ENCODE measurements at regions not wholly inside any gene's neighbourhood (a gene's known extent, or its start where the extent isn't known, plus 50 kb on each side); places are given as distances from the start of the nearest gene placed in this dataset.

GRCh38 chr5:53366245-53366644 lies 114.2 kb upstream of the FST start:
- TF ChIP-seq CTCF (conservative IDR thresholded peaks at IDR 0.05; ENCODE audit: low read length) (no peak), EZH2phosphoT487 (IDR thresholded peaks at IDR 0.05; ENCODE audit: borderline replicate concordance, low read depth, low read length) (no peak)

Data from OCI-LY7 (cell line).